ENCODE measurements at regions not wholly inside any gene's neighbourhood (a gene's known extent, or its start where the extent isn't known, plus 50 kb on each side); places are given as distances from the start of the nearest gene placed in this dataset.
"Not testable (repeated sequence)": the region's sequence is repeated elsewhere in the genome, so short reads cannot be mapped to it uniquely, and the experiment has no call there.

GRCh38 chr5:114822436-114822835 is 347.3 kb downstream of the TRIM36 start:
- DNase-seq (ENCODE audit: low spot score): no peak

- DNase-seq (ENCODE audit: low spot score): no peak
Observed at GRCh38 chr5:114790403-114790792, 379.3 kb downstream of the TRIM36 start.

GRCh38 chr5:114789773-114790402 is 379.8 kb downstream of the TRIM36 start:
- DNase-seq (ENCODE audit: low spot score): peak; percentile 23

GRCh38 chr5:114782869-114783268 is 386.8 kb downstream of the TRIM36 start:
- DNase-seq (ENCODE audit: low spot score): peak; percentile 77

- DNase-seq (ENCODE audit: low spot score): no peak
Observed at GRCh38 chr5:114782177-114782576, 387.5 kb downstream of the TRIM36 start.

- no peak for DNase-seq (ENCODE audit: low spot score)
Observed at GRCh38 chr5:114780290-114780689, 389.4 kb downstream of the TRIM36 start.

GRCh38 chr5:114744406-114744805 is 382.5 kb downstream of the KCNN2 start:
- no peak for DNase-seq (ENCODE audit: low spot score)

GRCh38 chr5:114734238-114734637 is 372.4 kb downstream of the KCNN2 start:
- DNase-seq (ENCODE audit: low spot score): no peak

- DNase-seq (ENCODE audit: low spot score): no peak
Observed at GRCh38 chr5:114729986-114730385, 368.1 kb downstream of the KCNN2 start.

- no peak for DNase-seq (ENCODE audit: low spot score)
Observed at GRCh38 chr5:114727358-114727757, 365.5 kb downstream of the KCNN2 start.

- no peak for DNase-seq (ENCODE audit: low spot score)
Observed at GRCh38 chr5:114726131-114726530, 364.3 kb downstream of the KCNN2 start.

- no peak for DNase-seq (ENCODE audit: low spot score)
Observed at GRCh38 chr5:114719268-114719667, 357.4 kb downstream of the KCNN2 start.

- no peak for DNase-seq (ENCODE audit: low spot score)
Observed at GRCh38 chr5:114716955-114717354, 355.1 kb downstream of the KCNN2 start.

- DNase-seq (ENCODE audit: low spot score): not testable (repeated sequence)
Observed at GRCh38 chr5:114704225-114704893, 342.5 kb downstream of the KCNN2 start.

- DNase-seq (ENCODE audit: low spot score): no peak
Observed at GRCh38 chr5:114702731-114703130, 340.9 kb downstream of the KCNN2 start.

GRCh38 chr5:114702136-114702535 is 340.3 kb downstream of the KCNN2 start:
- no peak for DNase-seq (ENCODE audit: low spot score)

GRCh38 chr5:114700823-114701222 is 339.0 kb downstream of the KCNN2 start:
- DNase-seq (ENCODE audit: low spot score): no peak

GRCh38 chr5:114695292-114695904 is 333.5 kb downstream of the KCNN2 start:
- DNase-seq (ENCODE audit: low spot score): no peak

GRCh38 chr5:114686356-114686755 is 324.5 kb downstream of the KCNN2 start:
- no peak for DNase-seq (ENCODE audit: low spot score)

GRCh38 chr5:114678778-114679177 is 316.9 kb downstream of the KCNN2 start:
- no peak for DNase-seq (ENCODE audit: low spot score)

- DNase-seq (ENCODE audit: low spot score): no peak
Observed at GRCh38 chr5:114665551-114665950, 303.7 kb downstream of the KCNN2 start.

- DNase-seq (ENCODE audit: low spot score): no peak
Observed at GRCh38 chr5:114660791-114661190, 298.9 kb downstream of the KCNN2 start.

- DNase-seq (ENCODE audit: low spot score): no peak
Observed at GRCh38 chr5:114658194-114658593, 296.3 kb downstream of the KCNN2 start.
